ENCODE measurements at regions not wholly inside any gene's neighbourhood (a gene's known extent, or its start where the extent isn't known, plus 50 kb on each side); places are given as distances from the start of the nearest gene placed in this dataset.

GRCh38 chr14:34233619-34234018 lies 228.4 kb downstream of the SPTSSA start:
- DNase-seq (ENCODE audit: low spot score), result no peak
- POLR2A ChIA-PET, result no interaction called here
- no peak overlapping the region for H3K27ac Mint-ChIP-seq

DNA sequence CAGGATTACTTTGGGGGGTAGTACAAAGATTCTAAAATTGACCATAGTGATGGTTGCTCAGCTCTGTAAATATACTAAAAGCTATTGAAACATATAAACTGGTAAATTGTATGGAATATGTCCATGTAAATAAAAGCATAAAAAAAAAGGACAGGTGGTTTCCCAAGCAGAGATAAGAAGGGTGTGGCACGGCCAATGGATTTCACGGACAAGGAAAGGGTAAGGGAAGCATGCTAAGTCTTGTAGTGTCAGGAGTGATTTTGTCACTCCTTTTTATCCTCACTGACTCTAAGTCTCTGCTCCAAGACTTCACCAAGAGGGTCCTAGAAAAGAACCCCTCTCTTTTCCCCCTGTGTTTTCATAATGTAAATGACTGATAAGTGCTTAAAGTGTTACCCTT lies 229.2 kb downstream of the SPTSSA start:
- Mint-ChIP-seq H3K27me3 (ENCODE audit: low read depth) (peaks cover 2% of the 10 kb centered on the region), H3K4me3 (no peak overlapping the region), H3K27ac (no peak overlapping the region), H3K36me3 (no peaks in the 10 kb centered on the region), H3K9me3 (0 out of 2 replicates have a peak, but pooled peaks cover 3% of the 10 kb centered on the region), H3K4me1 (peaks cover 1% of the 10 kb centered on the region)
- DNase-seq (ENCODE audit: low spot score) (no peak), ATAC-seq (no peak)
- TF ChIP-seq ZNF138 (CRISPR knock-in tag; conservative IDR thresholded peaks at IDR 0.05) (no peak), NFE2L1 (CRISPR knock-in tag; IDR thresholded peaks at IDR 0.05) (no peak), ZNF219 (CRISPR knock-in tag; IDR thresholded peaks at IDR 0.05; ENCODE audit: borderline replicate concordance) (no peak), NR1H2 (CRISPR knock-in tag; IDR thresholded peaks at IDR 0.05) (no peak), ATF3 (CRISPR knock-in tag; conservative IDR thresholded peaks at IDR 0.05) (no peak), OVOL2 (CRISPR knock-in tag; IDR thresholded peaks at IDR 0.05; ENCODE audit: borderline replicate concordance) (no peak), EMX1 (CRISPR knock-in tag; IDR thresholded peaks at IDR 0.05) (no peak)
- TF ChIP-seq, protein P1, sequence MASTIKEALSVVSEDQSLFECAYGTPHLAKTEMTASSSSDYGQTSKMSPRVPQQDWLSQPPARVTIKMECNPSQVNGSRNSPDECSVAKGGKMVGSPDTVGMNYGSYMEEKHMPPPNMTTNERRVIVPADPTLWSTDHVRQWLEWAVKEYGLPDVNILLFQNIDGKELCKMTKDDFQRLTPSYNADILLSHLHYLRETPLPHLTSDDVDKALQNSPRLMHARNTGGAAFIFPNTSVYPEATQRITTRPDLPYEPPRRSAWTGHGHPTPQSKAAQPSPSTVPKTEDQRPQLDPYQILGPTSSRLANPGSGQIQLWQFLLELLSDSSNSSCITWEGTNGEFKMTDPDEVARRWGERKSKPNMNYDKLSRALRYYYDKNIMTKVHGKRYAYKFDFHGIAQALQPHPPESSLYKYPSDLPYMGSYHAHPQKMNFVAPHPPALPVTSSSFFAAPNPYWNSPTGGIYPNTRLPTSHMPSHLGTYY (CRISPR knock-in tag; IDR thresholded peaks at IDR 0.05), result no peak
- TF ChIP-seq, protein P2, sequence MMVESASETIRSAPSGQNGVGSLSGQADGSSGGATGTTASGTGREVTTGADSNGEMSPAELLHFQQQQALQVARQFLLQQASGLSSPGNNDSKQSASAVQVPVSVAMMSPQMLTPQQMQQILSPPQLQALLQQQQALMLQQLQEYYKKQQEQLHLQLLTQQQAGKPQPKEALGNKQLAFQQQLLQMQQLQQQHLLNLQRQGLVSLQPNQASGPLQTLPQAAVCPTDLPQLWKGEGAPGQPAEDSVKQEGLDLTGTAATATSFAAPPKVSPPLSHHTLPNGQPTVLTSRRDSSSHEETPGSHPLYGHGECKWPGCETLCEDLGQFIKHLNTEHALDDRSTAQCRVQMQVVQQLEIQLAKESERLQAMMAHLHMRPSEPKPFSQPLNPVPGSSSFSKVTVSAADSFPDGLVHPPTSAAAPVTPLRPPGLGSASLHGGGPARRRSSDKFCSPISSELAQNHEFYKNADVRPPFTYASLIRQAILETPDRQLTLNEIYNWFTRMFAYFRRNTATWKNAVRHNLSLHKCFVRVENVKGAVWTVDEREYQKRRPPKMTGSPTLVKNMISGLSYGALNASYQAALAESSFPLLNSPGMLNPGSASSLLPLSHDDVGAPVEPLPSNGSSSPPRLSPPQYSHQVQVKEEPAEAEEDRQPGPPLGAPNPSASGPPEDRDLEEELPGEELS (CRISPR knock-in tag; IDR thresholded peaks at IDR 0.05), result no peak
- TF ChIP-seq, protein P3, sequence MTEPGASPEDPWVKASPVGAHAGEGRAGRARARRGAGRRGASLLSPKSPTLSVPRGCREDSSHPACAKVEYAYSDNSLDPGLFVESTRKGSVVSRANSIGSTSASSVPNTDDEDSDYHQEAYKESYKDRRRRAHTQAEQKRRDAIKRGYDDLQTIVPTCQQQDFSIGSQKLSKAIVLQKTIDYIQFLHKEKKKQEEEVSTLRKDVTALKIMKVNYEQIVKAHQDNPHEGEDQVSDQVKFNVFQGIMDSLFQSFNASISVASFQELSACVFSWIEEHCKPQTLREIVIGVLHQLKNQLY (CRISPR knock-in tag; IDR thresholded peaks at IDR 0.05), result no peak
- TF ChIP-seq, protein P4, sequence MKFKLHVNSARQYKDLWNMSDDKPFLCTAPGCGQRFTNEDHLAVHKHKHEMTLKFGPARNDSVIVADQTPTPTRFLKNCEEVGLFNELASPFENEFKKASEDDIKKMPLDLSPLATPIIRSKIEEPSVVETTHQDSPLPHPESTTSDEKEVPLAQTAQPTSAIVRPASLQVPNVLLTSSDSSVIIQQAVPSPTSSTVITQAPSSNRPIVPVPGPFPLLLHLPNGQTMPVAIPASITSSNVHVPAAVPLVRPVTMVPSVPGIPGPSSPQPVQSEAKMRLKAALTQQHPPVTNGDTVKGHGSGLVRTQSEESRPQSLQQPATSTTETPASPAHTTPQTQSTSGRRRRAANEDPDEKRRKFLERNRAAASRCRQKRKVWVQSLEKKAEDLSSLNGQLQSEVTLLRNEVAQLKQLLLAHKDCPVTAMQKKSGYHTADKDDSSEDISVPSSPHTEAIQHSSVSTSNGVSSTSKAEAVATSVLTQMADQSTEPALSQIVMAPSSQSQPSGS (CRISPR knock-in tag; IDR thresholded peaks at IDR 0.05; ENCODE audit: borderline replicate concordance, low read depth), result no peak
- CTCF ChIA-PET, result no interaction called here
- POLR2A ChIA-PET, result no interaction called here

More at GRCh38 chr14:34233619-34234018, 228.4 kb downstream of the SPTSSA start:
- Mint-ChIP-seq H3K4me3 (no peak overlapping the region), H3K36me3 (no peaks in the 10 kb centered on the region), H3K4me1 (no peaks in the 10 kb centered on the region), H3K27me3 (ENCODE audit: low read depth) (no peaks in the 10 kb centered on the region), H3K9me3 (0 out of 2 replicates have a peak, but pooled peaks cover 3% of the 10 kb centered on the region)
- no peak for ATAC-seq
- TF ChIP-seq CREM (CRISPR knock-in tag; IDR thresholded peaks at IDR 0.05), result no peak
- TF ChIP-seq ZBTB21 (CRISPR knock-in tag; IDR thresholded peaks at IDR 0.05; ENCODE audit: borderline replicate concordance), result no peak
- no peak for TF ChIP-seq E2F4 (CRISPR knock-in tag; IDR thresholded peaks at IDR 0.05; ENCODE audit: borderline replicate concordance, low read depth)
- TF ChIP-seq RORB (CRISPR knock-in tag; IDR thresholded peaks at IDR 0.05), result no peak
- TF ChIP-seq ZNF121 (CRISPR knock-in tag; IDR thresholded peaks at IDR 0.05), result no peak
- TF ChIP-seq ATF1 (CRISPR knock-in tag; IDR thresholded peaks at IDR 0.05), result no peak
- no peak for TF ChIP-seq TEAD4 (CRISPR knock-in tag; IDR thresholded peaks at IDR 0.05)
- no peak for TF ChIP-seq GRHL2 (CRISPR knock-in tag; IDR thresholded peaks at IDR 0.05; ENCODE audit: insufficient replicate concordance, severe bottlenecking)
- CTCF ChIA-PET, result no interaction called here
